HG02981 (cell line): ENCODE measurements at regions not wholly inside any gene's neighbourhood (a gene's known extent, or its start where the extent isn't known, plus 50 kb on each side); places are given as distances from the start of the nearest gene placed in this dataset.

ENCODE experiments used
- ATAC-seq: cut with Tn5 transposase; IDR thresholded peaks from one replicate; pipeline ENCODE4 v1.9.1; 2021; ENCODE audit warnings: mild to moderate bottlenecking, moderate library complexity; ENCODE audit not compliant: unreplicated experiment

DNA sequence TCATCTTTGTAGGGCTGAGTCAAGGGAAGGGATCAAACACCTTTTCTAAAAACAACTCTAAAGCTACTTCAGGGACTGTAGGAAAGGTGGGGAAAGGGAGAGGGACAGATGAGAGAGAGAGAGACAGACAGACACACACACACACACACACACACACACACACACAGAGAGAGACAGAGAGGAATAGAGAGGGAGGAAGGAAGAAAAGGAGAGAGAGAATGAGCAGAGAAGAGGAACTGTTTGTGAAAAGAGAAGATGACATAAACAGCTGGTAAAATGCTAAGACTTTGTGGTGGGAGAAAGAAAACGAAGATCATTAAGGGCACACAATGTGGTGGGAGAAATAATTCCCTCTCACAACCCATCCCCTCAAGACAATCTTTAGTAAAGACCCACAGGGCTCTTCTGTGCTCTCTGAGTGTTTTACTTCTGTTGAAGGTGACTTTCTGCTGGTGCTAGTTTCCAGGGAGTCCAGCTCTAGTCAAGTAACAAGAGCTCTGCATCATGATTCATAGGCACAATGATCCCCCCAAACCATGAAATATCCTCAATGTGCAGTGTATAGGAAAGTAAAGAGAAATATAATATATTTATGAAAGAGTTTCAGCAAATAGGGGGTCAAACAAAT, 77.2 kb upstream of the STK17B start:
- ATAC-seq: no peak

DNA sequence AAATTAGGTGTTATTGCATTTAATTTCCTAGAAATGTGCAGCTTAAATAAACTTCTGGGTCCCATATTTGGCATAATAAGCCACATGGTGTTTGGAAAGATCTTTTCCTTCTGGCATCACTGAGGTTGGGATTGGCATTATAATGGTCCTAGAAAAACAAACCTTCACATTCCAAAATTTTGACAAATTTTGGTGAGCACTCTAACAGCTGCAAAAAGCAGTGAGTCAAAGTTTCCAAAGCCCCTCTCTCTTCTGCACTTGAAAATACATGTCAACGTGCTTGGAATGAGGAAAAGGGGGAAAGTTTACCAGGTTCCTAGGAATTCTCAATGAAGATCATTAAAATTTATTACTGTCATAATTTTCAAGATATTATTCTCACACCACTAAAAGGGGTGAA, 77.8 kb upstream of the STK17B start:
- no peak for ATAC-seq

DNA sequence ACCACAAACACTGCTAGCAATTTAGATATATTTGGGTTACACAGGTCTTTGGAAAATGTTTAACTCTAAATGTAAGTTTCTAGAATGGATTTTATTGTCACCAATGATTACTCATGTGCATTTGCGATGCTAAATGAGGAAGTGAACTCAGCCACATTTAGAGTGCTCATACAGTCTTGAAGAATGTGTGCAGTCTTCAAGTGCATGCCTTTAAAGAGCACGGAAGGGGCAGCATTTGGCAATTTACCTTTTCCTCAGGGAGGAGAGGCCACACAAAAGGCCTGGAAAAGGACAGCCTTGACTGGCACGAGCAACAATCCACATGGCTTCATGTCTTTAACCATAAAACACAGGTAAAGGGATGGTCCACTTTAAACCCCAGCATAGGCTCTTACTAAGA, 78.5 kb upstream of the STK17B start:
- ATAC-seq: peak; percentile 79

DNA sequence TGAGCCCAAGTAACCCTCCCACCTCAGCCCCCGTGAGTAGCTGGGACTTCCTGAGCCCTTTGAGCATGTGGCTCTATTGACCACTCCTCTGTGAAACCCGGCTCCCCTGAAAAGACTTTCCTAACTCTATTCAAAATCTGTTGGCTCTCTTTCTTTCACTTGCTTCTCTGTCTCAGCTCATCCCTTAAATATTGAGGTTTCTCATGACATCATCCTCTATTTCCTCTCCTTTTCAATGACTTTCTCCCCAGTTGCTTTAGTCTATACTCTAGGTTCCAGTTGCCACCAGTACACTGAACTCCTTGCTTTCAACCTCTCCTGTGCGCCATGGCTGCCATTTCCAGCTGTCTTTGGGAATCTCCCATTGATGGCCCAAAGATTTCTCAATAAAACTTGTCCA, 79.8 kb upstream of the STK17B start:
- ATAC-seq: no peak

DNA sequence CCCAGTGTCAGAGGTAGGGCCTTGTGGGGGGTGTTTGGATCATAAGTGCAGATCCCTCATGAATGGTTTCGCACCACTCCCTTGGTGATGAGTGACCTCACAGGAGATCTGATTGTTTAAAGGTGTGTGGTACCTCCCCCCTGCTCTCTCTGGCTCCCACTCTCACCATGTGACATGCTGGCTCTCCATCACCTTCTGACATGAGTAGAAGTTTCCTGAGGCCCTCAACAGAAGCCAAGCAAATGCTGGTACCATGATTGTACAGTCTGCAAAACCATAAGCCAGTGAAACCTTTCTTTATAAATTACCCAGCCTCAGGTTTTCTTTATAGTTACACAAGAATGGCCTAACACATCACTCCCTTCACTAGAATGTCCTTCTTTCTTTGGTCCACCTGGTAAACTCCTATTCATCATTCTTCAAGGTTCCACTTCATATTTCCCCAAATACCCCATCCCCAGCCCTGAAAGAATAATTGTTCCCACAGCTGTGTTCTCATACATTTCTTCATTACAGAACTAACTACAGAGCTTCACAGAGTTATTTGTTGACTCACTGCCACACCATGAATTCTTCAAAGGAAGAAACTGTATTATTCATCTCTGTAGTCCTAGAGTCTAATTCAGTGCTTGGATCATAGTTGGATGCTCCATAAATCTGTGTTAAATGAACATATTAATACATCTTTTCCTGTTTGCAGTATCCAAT, 81.2 kb upstream of the STK17B start:
- ATAC-seq: no peak

DNA sequence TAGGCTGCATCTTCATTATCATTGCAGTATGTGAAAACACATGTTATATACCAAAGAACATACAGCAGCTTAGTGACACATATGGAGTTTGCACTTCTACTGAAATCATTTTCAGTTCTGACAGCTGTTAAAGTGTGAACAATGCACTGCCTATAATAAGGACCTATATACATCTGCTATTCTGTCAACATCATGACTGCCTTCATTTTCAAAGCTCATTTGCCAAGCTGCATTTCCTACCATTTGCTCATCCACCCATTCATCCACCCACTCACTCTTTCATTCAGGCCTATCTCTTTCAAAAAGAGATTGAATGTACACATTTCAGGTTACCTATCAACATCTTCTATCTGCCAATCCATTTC, 81.7 kb upstream of the STK17B start:
- no peak for ATAC-seq

DNA sequence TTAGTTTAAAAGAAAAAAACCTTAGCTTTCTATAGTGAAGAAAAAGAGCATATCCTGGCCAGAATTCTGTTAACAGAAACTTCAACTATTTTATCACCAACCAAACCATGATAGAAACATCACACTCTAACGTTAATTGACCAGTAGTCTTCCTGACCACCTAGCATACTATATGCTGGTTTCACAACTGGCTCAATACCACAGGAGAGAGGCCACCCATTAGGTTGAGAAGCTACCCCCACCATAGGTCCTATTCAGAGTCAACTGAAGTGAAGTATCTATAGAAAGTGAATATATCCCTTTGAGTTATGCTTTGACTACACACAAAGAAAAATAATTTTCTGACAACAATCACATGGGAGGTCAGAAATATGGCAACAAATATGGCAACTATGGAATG, 85.2 kb upstream of the STK17B start:
- ATAC-seq: no peak

DNA sequence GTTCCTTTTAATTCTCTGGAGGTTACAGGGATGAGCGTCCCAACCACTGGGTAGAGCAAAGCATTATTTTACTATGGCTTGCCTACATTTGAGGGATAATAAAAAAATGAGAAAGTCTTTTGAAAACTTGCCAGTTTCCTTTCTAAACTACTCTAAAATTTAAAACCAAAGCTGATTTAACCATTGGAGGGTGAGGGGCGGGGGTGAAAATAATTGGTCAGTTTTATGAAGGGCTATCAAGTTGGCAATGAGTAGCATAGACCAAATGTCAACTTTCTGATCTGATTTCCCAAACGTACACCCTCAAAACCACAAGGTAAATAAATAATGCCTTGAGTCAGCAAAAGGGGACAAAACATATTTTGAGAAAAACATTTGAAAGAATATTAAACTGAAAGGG, 85.7 kb upstream of the STK17B start:
- ATAC-seq: no peak

DNA sequence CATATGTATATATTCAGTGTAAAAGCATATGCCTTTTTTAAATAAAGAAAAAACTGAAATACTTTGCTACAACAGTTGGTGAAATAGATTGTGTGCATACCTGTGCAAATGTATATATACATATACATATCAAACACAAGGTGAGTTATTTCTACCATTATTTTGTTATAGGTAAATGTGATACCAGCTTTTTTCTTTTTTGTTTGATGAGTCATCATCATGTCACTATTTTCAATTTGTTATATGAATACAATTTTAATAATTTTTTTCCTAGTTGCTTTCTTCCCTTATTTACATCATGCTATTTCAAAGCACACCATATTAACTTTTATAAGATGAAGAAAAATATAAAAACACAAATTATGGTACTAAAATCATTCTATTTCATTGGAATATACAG, 87.0 kb upstream of the STK17B start:
- ATAC-seq: no peak

DNA sequence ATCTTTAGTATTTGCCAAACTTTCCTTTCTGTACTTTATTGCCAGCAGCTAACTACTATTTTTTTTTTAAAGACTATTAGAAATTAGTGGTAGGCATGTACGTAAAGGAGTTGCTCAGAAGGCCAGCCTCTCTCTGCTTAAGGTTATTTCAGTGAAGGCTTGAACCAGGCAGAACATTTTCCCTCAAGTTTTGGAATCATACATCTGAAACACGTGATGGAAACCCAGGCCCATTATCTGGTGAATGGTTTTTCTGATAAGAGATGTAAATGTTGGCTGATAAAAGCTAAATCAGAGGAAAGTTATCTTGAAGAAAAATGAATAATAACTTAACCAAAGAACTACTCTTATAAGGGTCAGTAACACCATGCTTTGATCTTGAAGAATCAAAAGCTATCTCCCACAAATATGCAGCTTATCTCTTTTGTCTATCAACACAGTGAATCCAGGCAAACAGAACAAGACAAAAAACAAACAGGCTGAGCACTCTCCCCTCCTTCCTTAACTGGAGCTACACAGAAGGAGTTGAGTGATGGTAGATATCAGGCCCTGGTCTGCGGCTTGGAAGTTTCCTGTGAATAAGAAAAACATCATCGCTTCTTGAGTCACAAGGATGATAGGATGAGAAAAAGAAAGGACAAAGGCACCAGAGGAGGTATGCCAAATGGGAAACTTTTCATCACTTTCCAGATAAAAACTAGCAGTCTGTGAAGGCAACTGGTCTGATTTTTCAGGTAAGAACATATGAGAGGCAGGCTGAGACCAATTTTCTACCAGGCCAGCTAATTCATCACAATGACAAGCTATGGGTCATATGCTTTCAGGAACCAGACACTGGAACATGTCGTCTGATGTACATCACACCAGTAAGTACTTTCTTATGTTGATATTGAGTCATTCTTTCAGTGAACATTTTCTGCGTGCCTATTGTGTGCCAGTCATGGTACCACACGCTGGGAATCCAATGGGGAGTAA, 88.4 kb upstream of the STK17B start:
- ATAC-seq: no peak

DNA sequence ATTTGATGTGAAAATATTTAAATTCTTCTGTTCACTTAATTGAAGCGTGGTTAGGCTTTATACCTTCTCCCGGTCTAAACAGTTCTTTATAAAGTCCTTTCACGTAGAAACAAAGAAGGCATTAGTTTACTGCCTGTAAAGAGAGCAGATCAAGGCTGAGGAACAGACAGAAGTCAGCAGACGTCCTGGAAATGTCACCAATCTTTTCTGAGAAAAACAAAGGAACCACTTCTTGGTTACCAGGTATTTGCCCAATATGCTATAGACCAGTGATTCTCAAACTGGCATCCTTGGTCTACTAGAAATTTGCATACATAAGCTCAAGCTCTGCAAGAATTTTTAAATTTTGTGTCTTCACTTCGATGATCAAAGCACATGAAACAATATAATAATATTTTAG, 89.2 kb upstream of the STK17B start:
- no peak for ATAC-seq

DNA sequence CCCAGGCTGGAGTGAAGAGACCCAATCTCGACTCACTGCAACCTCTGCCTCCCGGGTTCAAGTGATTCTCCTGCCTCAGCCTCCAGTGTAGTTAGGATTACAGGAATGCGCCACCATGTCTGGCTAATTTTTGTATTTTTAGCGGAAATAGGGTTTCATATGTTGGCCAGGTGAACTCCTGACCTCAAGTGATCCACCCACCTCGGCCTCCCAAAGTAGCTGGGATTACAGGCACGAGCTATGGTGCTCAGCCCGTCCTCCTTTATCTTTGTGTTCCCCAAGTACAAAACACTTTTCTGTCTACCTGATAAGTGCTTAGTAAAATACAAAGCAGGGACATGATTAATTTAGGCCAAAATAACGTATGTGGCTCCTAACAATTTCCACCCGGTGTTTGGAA, 91.2 kb upstream of the STK17B start:
- ATAC-seq: no peak

DNA sequence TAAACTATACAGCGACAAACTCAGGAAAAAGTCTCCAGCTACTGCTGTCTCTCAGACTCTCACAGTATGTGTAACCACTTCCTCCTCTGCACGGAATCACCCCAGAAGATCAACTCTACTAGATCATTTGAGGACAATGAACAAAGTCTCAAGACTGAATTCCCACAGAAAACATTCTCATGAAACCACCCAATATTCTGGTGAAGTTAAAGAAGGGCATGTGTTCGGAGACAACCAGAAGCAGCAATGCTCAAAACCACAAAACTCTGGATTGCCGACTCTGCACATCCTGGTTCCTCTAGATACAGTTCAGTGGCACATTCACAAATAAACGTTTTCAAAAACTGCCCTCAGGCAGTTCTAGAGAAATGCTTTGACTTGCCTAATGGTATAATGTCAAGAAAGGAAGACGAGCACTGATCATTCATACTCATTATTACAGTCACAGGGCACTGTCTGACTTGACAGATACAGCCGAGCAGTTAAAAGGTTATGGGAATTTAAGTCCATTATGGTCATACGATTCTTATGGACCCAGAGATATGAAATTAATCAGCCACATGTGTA, 91.9 kb upstream of the STK17B start:
- ATAC-seq: peak; percentile 91

DNA sequence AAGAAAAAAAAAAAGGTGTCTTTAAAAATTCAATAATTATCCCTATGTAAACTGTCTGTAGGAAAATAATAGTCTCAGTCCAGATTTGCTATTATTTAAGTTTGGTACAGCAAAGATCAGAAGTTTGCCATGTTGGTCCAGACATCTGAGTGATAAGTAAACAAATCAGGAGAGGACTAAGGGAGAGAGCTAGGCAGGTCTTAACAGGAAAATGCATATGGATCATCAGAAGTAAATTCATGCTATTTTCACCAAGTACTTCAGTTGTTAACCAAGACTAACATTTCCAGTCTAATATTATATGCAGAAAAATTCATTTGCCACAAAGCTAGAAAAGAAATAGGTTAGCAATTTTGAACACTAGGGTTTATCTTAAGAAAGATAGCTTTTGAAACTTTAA, 95.0 kb upstream of the STK17B start:
- no peak for ATAC-seq

DNA sequence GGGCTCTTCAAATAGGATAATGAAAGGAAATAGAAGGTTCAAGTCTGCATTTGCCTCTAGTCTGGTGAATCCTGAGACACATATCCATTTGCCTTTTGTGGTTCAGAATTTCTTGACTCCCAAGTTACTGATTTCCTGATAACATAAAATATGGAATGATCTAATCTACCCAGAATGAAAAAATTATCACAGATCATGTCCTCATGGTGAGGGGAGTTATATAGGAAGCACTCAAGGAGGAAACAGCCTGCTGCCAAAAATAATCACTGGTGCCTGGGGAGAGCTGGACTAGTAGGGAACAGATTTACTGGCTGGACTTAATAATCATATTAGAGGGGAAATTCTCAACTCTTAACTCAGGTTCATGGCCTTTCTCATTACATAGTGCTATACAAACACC, 95.5 kb upstream of the STK17B start:
- ATAC-seq: no peak

DNA sequence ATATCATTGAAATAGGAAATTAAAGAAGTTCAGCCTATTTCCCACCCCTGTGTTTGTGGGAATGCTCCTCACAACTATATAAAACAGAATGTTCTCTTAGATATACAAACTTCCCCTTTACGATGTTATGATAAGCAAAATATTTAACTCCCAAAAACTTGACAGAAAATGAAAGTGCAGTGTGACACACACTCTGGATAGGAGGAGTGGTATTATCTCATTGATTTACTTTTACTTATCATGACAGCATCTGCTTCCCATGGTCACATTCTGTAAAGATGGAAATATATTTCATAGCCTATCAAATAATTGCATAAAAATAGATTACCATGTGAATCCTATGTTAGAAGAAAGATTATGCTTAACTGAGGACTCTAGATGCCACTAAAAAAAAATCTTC, 96.6 kb upstream of the STK17B start:
- ATAC-seq: no peak

DNA sequence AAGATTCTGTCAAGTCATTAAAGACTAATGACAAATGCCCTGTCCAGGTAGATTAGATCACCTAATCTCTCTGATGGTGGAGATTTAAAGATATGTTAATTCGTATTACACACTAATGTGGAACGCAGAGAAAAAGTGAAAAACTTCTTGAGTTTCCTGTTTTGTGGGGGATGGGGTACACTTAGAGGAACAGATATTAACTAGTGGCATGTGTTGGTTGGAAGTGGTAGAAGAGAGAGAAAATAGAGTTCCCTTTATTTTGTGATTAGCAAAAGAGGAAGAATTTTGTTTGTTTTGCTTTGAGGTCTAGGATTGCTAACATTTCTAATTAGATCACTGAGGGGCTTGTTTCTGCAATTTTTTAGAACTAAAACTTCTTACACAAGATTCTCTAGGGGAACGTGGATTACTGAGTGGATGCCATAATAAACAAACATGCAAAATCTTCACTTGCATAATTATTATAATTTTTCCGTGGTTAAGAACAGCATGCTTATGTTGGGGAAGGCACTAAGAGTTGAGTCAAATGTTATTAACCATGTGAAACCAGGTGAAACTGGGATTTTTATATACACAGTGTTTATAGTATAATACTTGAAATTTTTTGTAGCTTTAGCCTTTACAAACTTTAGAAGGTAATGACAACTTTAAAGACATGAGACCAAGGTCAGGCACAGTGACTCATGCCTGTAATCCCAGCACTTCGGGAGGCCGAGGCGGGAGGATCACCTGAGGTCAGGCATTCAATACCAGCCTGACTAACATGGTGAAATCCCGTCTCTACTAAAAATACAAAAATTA, 97.4 kb upstream of the STK17B start:
- peak; percentile 63 for ATAC-seq

DNA sequence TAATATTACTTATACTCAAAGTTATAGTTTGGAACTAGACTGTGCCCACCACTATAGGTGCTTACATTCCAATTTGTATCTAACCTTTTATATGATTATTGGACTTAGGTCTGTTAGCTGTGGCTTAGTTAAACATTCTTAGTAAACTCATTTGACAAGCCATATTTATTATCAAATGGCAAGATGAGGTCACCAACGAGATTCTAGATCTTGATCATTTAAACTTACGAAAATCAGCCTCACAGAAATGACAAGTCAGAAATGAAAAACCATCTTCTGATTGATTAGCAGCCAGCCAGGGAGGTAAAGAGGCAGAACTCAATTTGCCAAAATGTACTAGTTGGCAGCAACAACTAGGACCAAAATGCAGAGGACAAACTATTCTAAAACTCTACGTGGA, 100.4 kb upstream of the STK17B start:
- ATAC-seq: no peak

DNA sequence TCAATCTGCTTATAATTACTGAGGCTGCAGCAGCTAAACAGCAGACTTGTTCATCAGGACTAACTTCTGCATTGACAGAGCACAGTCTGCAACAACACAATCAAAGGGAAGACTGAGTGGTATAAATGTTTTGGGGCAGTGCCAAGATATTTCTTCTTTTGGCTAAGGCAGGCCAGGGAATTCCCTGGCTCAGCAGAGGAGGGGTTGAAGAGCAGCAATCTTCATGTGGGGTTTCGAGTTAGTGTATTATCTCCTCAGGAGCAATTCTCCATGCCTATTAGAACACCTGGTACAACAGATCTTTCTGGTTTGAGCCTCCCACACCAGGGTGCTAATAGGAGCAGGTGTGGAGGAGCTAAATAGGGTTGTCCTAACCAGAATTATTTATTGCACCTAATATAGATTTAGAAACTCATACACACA, 103.0 kb upstream of the STK17B start:
- ATAC-seq: no peak

DNA sequence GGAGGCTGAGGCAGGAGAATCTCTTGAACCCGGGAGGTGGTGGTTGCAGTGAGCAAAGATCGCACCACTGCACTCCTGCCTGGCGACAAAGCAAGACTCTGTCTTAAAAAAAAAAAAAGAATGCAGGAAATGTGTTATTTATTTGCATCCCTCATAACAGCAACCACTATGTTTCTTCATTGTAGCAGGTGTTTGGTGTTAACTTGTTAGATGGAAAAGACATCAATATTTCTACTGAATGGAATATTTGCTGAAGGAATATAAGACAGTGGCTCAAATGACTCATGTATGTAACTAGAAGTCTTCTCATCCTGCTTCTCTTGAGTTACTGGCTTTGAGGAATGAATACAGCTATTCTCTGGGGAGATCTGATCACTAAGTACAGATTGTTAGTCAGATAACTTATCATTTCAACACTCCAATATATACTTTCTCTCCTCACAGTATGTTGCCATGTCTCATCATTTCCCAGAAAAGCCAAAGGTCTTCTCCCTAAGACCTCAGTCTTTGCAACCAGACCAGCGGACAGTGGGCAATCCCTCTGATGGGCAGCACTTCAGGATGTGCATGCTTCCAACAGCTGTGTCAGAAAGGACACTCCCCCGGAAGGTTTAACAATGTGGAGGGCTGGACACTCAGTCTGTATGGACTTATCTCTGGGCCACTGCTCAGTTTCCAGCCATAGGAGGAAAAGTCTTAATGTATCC, 104.4 kb upstream of the STK17B start:
- ATAC-seq: peak; percentile 38
